AG04450 (cell line): ENCODE measurements at regions not wholly inside any gene's neighbourhood (a gene's known extent, or its start where the extent isn't known, plus 50 kb on each side); places are given as distances from the start of the nearest gene placed in this dataset.

Source experiments
- CTCF ChIA-PET: fragments of 300-600, 350-600 bp; formaldehyde crosslinking; extraction: SDS; loops from one replicate; lab custom pipeline; 2022; ENCODE audit warnings: antibody characterized with exemption, inconsistent platforms; lab: Charles Lee
- POLR2A ChIA-PET: fragments of 350-600 bp; formaldehyde crosslinking; extraction: SDS; loops from one replicate; lab custom pipeline; 2021; ENCODE audit warnings: antibody characterized with exemption, inconsistent platforms; lab: Yijun Ruan, JAX
- DNase-seq: peaks from one replicate; pipeline ENCODE4 v3.0.0-alpha.2; 2011; ENCODE audit warnings: low read depth, low spot score
- H3K27ac ChIP-seq: one replicate; pipeline ENCODE4 v1.5.1; 2012; ENCODE audit warnings: low read depth, low read length, control low read depth
- H3K27me3 ChIP-seq: one replicate; pipeline ENCODE4 v1.6.0; 2012; ENCODE audit warnings: low read length; ENCODE audit not compliant: control insufficient read depth, insufficient read depth
- H3K4me3 ChIP-seq: 2 replicates; pipeline ENCODE4 v1.5.1; 2011; ENCODE audit warnings: mild to moderate bottlenecking, low read depth, low read length, control low read depth
- H3K9me3 ChIP-seq: 2 replicates; pipeline ENCODE4 v1.5.1; 2012; ENCODE audit warnings: low read length; ENCODE audit not compliant: control insufficient read depth, insufficient read depth
- CTCF ChIP-seq: IDR thresholded peaks from 2 replicates; pipeline ENCODE4 v1.5.1; 2011; ENCODE audit warnings: low read depth, low read length, control low read depth, inconsistent platforms

- TF ChIP-seq CTCF, result no peak
- Histone ChIP-seq H3K27ac (no peak overlapping the region), H3K4me3 (no peak overlapping the region), H3K27me3 (no peaks in the 10 kb centered on the region), H3K9me3 (peaks cover 3% of the 10 kb centered on the region)
- no peak for DNase-seq
- CTCF ChIA-PET, result no interaction called here
- POLR2A ChIA-PET, result no interaction called here
Measured at GRCh38 chr2:8160959-8161358, 520.9 kb upstream of the ID2 start.

GRCh38 chr2:8162552-8162951 lies 519.3 kb upstream of the ID2 start:
- Histone ChIP-seq H3K9me3 (no peaks in the 10 kb centered on the region; the same call in 1 of the 2 replicates), H3K4me3 (no peak overlapping the region), H3K27me3 (no peaks in the 10 kb centered on the region), H3K27ac (no peak overlapping the region)
- CTCF ChIA-PET, result no interaction called here
- POLR2A ChIA-PET, result no interaction called here
- DNase-seq, result no peak
- TF ChIP-seq CTCF, result no peak

DNA sequence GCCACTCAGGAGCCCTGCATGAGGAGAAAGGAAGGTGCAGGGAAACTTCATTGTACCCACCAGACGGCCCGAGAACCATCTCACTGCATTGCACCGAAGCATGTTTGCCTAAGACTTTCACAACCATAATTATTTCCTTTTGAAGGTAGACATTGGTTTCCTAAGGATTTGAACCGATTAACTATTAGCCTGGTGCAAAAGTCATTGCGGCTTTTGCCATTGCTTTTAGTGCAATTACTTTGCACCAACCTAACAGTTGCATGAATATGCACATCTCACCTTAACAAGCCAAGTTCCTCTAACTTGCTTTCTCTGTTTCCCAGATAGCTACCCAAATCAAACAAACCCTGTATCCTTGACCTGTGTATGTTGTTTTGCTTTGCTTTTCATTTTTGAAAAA lies 516.3 kb upstream of the ID2 start:
- ChIA-PET POLR2A (no interaction called here), CTCF (no interaction called here)
- Histone ChIP-seq H3K4me3 (no peak overlapping the region), H3K9me3 (no peaks in the 10 kb centered on the region; the same call in 1 of the 2 replicates), H3K27ac (no peak overlapping the region), H3K27me3 (no peaks in the 10 kb centered on the region)
- no peak for DNase-seq
- no peak for TF ChIP-seq CTCF

GRCh38 chr2:8168022-8168717 lies 513.7 kb upstream of the ID2 start:
- no peak for TF ChIP-seq CTCF
- H3K4me3 ChIP-seq, result no peak overlapping the region
- no peaks in the 10 kb centered on the region; the same call in 1 of the 2 replicates for H3K9me3 ChIP-seq
- CTCF ChIA-PET, result no interaction called here
- no peak for DNase-seq
- POLR2A ChIA-PET, result interaction anchor here (0.6 kb wide), 1 partner anchor 14 kb away, joined by 5 read pairs; no protein-coding TSS in a partner anchor
- H3K27me3 ChIP-seq, result no peaks in the 10 kb centered on the region
- H3K27ac ChIP-seq, result no peak overlapping the region

DNA sequence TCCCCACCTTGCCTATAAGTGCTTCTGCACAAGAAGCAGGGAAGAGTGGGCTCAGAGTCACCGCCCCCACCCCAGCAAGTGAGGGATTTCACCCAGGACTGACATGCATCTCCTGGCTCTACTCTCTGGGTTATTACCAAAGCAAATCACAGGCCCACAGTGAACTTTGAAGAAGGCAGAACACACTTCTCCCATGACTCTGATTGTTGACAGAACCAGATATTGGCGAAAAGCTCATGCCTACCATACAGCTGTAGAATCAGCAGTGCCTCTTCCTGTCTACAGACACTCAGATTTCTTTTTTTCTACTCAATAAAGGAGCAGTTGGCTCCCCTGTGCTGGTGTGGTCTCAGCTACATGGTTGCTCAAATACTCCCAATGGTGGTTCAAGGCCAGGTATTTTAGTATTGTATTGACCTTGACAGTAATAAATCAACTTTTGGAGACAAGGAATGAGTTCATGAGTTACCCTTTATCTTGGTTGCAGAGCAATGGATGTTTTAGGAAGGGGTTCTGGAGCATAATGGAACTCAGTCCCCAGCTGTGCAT lies 512.9 kb upstream of the ID2 start:
- DNase-seq, result no peak
- no peak for TF ChIP-seq CTCF
- CTCF ChIA-PET, result no interaction called here
- no peaks in the 10 kb centered on the region for H3K27me3 ChIP-seq
- H3K9me3 ChIP-seq, result no peaks in the 10 kb centered on the region; the same call in 1 of the 2 replicates
- no peak overlapping the region for H3K27ac ChIP-seq
- POLR2A ChIA-PET, result interaction anchor here (0.6 kb wide), 1 partner anchor 15 kb away, joined by 5 read pairs; no protein-coding TSS in a partner anchor
- no peak overlapping the region for H3K4me3 ChIP-seq
